Loucy (cell line): ENCODE measurements at regions not wholly inside any gene's neighbourhood (a gene's known extent, or its start where the extent isn't known, plus 50 kb on each side); places are given as distances from the start of the nearest gene placed in this dataset.

Experiments
- H2AFZ ChIP-seq: fragments of 200-600 bp; sonication (generic); 2 replicates; pipeline ENCODE4 v1.6.0; 2016; ENCODE audit warnings: antibody characterized with exemption, mild to moderate bottlenecking, low read length, moderate library complexity
- H3F3A ChIP-seq: fragments of 200-600 bp; 2 replicates; pipeline ENCODE4 v1.6.0; 2016; ENCODE audit warnings: antibody characterized with exemption, low read depth, mild to moderate bottlenecking
- H3K27me3 ChIP-seq: fragments of 200-600 bp; sonication (generic); 2 replicates; pipeline ENCODE4 v1.6.1; 2014; ENCODE audit warnings: low read length, mild to moderate bottlenecking; ENCODE audit not compliant: insufficient read depth, poor library complexity, severe bottlenecking
- H3K36me3 ChIP-seq: fragments of 200-600 bp; sonication (generic); 2 replicates; pipeline ENCODE4 v1.6.1; 2016; ENCODE audit warnings: low read length; ENCODE audit not compliant: insufficient read depth
- H3K4me1 ChIP-seq: fragments of 200-600 bp; sonication (generic); 2 replicates; pipeline ENCODE4 v1.5.1; 2014; ENCODE audit warnings: low read length, mild to moderate bottlenecking; ENCODE audit not compliant: insufficient read depth, poor library complexity, severe bottlenecking
- H3K4me2 ChIP-seq: fragments of 200-600 bp; sonication (generic); 2 replicates; pipeline ENCODE4 v1.6.0; 2014; ENCODE audit warnings: antibody characterized with exemption, low read length, low read depth, mild to moderate bottlenecking; ENCODE audit not compliant: poor library complexity, severe bottlenecking
- H3K4me3 ChIP-seq: fragments of 200-600 bp; sonication (generic); 2 replicates; pipeline ENCODE4 v1.5.1; 2014; ENCODE audit warnings: low read length, mild to moderate bottlenecking, mixed read lengths; ENCODE audit not compliant: poor library complexity, severe bottlenecking
- H3K79me2 ChIP-seq: fragments of 200-600 bp; sonication (generic); 2 replicates; pipeline ENCODE4 v1.6.1; 2014; ENCODE audit warnings: low read length; ENCODE audit not compliant: insufficient read depth
- H3K9ac ChIP-seq: fragments of 200-600 bp; sonication (generic); 2 replicates; pipeline ENCODE4 v1.6.0; 2014; ENCODE audit warnings: mild to moderate bottlenecking, low read depth, low read length, moderate library complexity; ENCODE audit not compliant: poor library complexity, severe bottlenecking
- H3K9me2 ChIP-seq: fragments of 200-600 bp; sonication (generic); replicated peaks from 2 replicates; pipeline ENCODE4 v1.6.1; 2016; ENCODE audit warnings: low read depth, low read length, mixed read lengths
- H3K9me3 ChIP-seq: fragments of 200-600 bp; sonication (generic); 2 replicates; pipeline ENCODE4 v1.6.1; 2014; ENCODE audit warnings: mild to moderate bottlenecking, antibody characterized with exemption, low read length, low read depth; ENCODE audit not compliant: insufficient read depth
- H4K20me1 ChIP-seq: fragments of 200-600 bp; sonication (generic); 2 replicates; pipeline ENCODE4 v1.6.0; 2014; ENCODE audit warnings: antibody characterized with exemption, low read length, mild to moderate bottlenecking; ENCODE audit not compliant: insufficient read depth, poor library complexity, severe bottlenecking
- EZH2phosphoT487 ChIP-seq: fragments of 200-600 bp; IDR thresholded peaks from 2 replicates; pipeline ENCODE4 v1.6.1; 2018; ENCODE audit warnings: antibody characterized with exemption, mild to moderate bottlenecking, moderate library complexity, borderline replicate concordance
- TF ChIP-seq, protein P1 (sequence below): fragments of 200-600 bp; sonication (generic); conservative IDR thresholded peaks from 2 replicates; pipeline ENCODE4 v1.5.1; 2014; ENCODE audit warnings: mild to moderate bottlenecking, antibody characterized with exemption, low read length

DNA sequence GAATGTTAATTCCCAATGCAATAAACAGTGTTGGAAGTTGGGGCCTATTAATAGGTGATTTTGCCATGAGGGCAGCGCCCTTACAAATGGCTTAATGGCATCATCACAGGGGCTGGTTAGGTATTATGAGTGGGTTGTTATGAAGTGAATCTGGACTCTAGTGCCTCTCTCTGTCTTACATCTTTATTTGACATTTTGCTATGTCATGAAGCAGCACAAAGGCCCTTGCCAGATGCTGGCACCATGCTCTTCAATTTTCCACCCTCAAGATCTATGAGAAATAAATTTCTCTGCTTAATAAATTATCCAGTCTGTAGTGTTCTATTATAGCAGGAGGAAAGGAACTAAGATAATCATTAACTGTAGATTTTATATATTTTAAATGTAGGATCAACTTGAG lies 1098.7 kb upstream of the NUDT12 start:
- no peak overlapping the region for H3K4me3 ChIP-seq
- H3K79me2 ChIP-seq: no peaks in the 10 kb centered on the region
- H2AFZ ChIP-seq: no peak overlapping the region
- H3K9me2 ChIP-seq: no peaks in the 10 kb centered on the region
- no peaks in the 10 kb centered on the region for H3K27me3 ChIP-seq
- no peak overlapping the region for H3K9ac ChIP-seq
- H4K20me1 ChIP-seq: no peaks in the 10 kb centered on the region
- H3K9me3 ChIP-seq: no peaks in the 10 kb centered on the region
- no peaks in the 10 kb centered on the region for H3K4me1 ChIP-seq
- H3F3A ChIP-seq: no peaks in the 10 kb centered on the region
- no peaks in the 10 kb centered on the region for H3K36me3 ChIP-seq
- TF ChIP-seq, protein P1, sequence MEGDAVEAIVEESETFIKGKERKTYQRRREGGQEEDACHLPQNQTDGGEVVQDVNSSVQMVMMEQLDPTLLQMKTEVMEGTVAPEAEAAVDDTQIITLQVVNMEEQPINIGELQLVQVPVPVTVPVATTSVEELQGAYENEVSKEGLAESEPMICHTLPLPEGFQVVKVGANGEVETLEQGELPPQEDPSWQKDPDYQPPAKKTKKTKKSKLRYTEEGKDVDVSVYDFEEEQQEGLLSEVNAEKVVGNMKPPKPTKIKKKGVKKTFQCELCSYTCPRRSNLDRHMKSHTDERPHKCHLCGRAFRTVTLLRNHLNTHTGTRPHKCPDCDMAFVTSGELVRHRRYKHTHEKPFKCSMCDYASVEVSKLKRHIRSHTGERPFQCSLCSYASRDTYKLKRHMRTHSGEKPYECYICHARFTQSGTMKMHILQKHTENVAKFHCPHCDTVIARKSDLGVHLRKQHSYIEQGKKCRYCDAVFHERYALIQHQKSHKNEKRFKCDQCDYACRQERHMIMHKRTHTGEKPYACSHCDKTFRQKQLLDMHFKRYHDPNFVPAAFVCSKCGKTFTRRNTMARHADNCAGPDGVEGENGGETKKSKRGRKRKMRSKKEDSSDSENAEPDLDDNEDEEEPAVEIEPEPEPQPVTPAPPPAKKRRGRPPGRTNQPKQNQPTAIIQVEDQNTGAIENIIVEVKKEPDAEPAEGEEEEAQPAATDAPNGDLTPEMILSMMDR: no peak
- no peak for TF ChIP-seq EZH2phosphoT487
- H3K4me2 ChIP-seq: no peak overlapping the region

DNA sequence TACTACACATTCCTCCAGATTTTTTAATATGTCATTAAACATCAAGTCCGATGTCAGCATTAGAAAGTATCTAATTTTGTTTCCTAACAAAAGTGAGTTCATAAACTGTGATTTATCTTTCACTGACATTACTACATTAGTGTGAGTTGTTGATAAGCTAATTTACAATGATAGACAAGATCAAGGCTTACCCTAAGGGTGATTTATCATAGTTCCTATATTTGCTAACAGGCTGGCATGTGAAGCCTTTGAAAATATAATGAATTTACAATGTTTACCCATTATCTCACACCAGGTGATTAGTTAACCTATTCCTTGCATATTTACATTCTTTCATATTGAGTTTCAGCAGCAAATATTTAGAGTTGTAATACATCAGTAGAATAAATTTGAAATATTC lies 1096.9 kb upstream of the NUDT12 start:
- Histone ChIP-seq H3K9me3 (no peaks in the 10 kb centered on the region), H3K9me2 (no peaks in the 10 kb centered on the region), H3K79me2 (no peaks in the 10 kb centered on the region), H3K4me2 (no peak overlapping the region), H3K4me1 (no peaks in the 10 kb centered on the region), H2AFZ (no peak overlapping the region), H3K27me3 (no peaks in the 10 kb centered on the region), H3F3A (no peaks in the 10 kb centered on the region), H3K9ac (no peak overlapping the region), H3K36me3 (no peaks in the 10 kb centered on the region), H4K20me1 (no peaks in the 10 kb centered on the region), H3K4me3 (no peak overlapping the region)
- TF ChIP-seq, protein P1: no peak
- TF ChIP-seq EZH2phosphoT487: no peak

DNA sequence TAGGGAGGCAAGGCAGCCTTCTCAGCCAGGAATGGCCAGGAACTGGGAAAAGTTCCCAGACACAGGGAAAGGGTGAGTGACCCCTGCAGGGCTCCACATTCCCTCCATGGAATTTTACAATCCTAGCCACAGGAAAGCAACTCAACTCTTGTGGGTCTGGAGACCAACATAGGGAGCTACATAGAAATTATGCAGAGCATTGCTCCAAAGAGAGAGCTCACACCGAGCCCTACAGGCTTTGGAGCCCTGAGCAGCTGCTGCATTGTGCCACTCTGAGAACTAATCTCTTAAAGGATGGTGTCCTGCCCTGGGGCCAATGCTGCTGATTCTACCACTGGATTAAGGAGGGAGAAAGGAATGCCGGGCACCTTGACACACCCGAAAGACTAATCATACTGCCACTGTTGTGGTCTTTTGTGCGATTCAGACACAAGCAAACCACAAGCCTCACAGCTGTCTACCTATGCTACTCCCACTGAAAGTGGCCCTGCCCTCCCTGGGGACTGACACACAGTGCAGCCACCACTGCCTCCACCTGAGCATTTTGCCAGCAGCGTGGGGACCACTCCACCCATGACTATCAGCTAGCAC lies 1089.8 kb upstream of the NUDT12 start:
- Histone ChIP-seq H3K9me3 (no peaks in the 10 kb centered on the region), H3K27me3 (no peaks in the 10 kb centered on the region), H3K36me3 (no peaks in the 10 kb centered on the region), H2AFZ (no peak overlapping the region), H3K4me1 (no peaks in the 10 kb centered on the region), H3K9ac (no peak overlapping the region), H3K4me3 (no peak overlapping the region), H3F3A (no peaks in the 10 kb centered on the region), H4K20me1 (no peaks in the 10 kb centered on the region), H3K79me2 (no peaks in the 10 kb centered on the region), H3K9me2 (no peaks in the 10 kb centered on the region), H3K4me2 (no peak overlapping the region)
- TF ChIP-seq, protein P1: no peak
- no peak for TF ChIP-seq EZH2phosphoT487
